GM21515 (cell line): ENCODE measurements at regions not wholly inside any gene's neighbourhood (a gene's known extent, or its start where the extent isn't known, plus 50 kb on each side); places are given as distances from the start of the nearest gene placed in this dataset.

ENCODE experiments used
- ATAC-seq: cut with Tn5 transposase; IDR thresholded peaks from one replicate; pipeline ENCODE4 v1.9.1; 2021; ENCODE audit not compliant: unreplicated experiment

DNA sequence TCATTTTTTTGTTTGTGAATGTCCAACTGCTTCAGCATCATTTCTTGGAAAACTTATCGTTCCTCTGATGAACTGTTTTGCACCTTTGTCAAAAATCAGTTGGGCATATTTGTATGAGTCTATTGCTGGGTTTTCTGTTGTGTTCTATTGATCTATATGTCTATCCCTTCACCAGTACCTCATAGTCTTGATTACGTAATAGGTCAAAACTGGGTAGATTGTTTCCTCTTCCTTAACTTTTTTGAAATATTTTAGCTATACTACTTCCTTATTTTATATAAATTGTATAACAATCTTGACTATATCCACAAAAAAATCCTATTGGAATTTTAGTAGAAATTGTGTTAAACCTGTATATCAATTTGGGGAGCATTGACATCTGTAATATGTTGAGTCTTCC, 104.1 kb upstream of the PALS2 start:
- ATAC-seq: no peak

DNA sequence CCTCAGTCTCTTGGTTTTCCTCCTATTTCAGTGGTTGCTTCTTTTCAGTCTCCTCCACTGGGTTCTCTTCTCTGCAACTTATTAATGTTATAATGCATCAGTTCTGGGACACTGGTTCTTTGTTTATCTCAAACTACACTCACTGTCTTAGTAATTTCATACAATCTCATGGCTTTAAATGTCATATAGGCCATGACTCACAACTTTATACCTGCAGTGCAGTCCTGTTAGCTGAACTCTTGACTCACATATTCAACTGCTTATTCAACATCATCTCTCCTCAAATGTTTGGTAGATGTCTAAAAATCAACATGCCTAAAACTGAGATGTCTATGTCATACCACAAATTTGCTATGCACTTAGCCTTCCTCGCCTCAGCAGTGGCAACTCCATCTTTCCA, 101.2 kb upstream of the PALS2 start:
- no peak for ATAC-seq

DNA sequence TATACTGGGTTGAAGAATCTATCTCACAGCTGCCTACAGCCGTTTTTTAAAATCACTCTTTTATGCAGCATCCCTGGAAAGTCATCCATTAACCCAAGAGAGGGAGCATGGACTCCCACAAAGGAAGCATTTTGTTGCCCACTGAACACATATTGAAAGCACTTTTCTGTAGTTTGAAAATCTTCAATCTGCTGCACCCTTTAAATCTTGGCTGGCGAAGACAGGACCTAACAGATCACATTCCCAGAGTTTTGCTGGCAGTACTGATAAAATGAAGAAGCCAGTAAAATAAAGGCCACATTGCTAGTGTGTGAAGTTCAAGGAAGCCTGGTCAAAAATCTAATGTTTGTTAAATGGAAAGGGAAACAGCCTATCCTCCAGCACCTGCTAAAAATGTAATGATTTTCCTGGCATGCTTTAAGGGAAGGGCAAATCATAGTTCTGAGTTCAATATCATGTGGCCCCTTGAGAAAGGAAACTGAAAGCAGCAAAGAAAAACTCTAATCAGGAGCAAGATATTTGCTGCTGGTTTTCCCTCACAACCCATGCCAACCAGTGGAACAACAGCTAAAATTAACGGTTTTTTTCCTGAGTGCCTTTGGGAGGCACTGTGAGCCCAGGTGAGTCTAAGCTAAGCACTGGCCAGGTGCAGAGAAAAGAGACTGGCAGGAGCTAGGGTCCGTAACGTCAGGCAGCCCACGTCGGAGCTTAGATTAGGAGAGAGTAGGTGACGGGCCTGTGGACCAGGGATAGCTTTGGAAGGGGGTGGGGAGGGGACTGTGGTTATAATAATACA, 97.9 kb upstream of the PALS2 start:
- no peak for ATAC-seq

DNA sequence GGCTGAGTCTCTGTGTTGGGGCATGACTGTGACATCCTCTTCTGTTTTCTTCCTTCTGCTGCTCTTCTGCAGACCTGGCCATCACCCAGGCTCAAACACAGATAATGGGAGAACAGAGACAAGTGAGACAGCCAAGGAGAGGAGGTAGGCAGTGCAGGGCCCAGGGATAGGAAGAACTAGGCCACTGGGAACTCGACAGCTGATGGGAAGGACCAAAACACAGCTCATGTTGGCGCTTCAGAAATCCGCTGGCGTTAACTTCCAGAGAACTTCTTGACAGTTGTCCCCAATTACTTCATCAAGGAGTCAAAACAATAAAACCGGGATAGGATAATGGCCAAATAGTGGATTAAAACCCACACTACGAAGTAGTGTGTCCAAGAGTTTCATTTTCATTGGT, 97.0 kb upstream of the PALS2 start:
- no peak for ATAC-seq

DNA sequence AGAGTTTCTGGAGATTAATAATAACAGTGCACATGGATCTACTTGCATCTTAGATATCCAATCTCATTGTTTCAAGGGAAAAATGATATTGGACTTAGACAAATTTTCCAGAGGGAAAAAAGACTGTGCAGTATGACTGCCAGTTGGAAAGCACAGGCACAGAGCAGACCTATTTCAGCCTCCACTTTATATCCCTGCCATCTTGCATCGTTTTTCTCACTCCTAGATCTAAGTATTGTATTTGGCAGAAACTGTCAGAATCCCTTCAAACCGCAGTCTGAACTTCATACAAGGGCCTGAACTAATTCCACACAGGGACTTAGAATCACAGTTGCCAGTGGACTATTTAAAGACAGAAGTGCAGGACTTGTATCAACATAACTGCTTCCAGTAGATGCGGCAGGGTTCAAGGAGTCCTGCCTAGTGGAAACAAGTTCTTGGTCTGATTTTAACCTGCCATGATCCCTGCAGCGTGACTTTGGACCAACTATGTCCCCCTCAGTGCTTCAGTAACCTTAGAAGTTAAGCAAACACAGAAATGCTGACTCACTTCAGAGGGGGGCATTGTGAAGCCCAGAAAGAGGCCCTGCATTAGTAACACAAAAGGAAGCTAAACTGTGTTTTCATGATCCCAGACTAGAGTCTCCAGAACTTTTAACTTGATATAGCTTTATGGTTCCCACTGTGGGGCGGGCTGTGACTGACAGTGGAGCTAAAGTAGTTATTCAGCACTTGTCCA, 95.7 kb upstream of the PALS2 start:
- no peak for ATAC-seq

DNA sequence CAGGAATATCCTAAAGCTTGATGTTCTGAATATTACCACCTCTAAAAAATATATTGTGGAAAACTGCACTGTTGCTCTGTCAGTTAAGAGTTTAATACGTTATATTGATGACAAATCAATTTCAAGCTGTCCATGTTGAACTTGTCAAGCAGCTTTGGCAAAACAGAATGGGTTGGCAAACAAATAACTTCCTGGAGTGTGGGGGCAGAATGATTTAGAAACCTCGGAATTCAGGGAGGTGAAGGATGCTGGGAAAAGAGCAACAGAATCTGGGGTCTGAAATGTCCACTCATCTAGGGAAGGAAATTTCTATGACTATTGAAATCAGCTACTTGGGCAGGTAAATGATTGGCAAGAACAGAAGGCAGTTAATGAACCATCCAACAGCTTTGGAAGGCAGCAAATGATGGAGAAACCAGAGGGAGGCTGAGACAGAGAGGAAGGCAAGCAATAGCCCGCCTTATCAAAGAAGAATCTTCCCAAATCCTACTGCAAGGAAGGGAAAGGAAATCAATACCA, 95.1 kb upstream of the PALS2 start:
- ATAC-seq: no peak

DNA sequence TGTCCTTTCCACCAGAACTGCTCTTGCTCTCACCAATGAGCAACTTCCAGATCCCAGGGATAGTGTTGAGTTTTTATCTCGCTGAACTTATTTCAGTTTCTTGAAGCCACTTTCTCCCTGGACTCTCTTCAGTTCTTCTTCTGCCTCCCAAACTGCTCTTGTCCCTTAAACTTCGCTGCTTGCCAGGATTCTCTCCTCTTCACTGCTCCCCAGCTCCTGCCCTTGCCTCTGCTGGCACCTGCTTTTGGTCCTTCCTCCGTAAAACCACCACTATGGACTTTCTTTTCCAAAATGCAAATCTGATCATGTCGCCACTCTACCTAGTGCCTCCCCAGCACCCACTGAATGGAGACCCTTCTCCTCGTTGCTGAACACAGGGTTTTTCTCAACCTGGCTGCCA, 92.8 kb upstream of the PALS2 start:
- ATAC-seq: no peak

DNA sequence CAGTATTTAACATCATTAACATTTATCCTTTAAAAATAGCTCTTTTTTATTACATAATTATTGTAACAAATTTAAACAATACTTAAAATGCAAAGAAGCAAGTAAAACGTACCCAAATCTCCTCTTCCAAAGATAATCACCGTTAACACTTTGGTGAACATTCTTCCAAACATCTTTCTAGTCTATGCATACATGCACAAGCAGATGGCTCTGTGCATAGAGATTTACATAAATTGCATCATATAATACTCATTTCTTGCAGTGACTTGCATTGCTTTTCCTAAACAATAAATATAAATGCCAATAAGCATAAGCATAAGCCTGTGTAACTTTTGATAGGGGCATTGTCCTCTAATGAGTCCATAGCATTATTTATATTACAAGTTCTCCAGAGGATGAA, 89.4 kb upstream of the PALS2 start:
- no peak for ATAC-seq

DNA sequence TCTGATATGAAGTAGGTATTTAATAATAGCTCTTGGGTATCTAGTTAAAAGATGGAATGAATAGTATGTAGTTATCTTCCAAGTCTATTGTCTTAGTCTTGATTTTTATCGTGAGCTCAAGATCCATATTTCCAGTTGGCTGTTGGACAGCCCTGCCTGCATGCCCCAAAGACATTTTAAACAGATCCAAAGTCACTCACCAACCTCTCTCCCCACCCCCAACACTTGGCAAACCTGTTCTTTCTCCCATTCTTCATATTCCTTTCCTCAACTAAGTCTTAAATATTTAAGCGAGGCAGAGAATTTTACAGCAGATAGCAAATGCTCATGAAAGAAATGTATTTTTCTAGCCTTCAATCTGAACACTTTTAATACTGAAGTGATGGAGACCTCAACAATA, 80.7 kb upstream of the PALS2 start:
- ATAC-seq: no peak

DNA sequence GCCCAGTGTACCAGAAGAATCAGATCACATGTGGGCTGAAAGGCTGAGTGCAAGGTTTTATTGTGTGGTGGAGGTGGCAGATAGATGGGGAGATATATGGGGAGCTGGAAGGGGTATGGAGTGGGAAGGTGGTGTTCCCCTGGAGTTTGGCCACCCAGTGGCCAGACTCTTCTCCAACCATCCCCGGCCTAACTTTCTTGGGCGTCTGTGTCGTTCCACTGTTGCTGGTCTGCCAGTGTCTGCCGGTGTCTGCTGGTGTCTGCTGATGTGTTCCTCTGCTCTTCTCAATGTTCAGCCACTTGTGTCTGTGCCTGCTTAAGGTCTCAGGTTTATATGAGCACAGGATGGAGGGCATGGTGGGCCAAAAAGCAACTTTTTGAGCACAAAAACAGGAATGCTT, 78.4 kb upstream of the PALS2 start:
- no peak for ATAC-seq

DNA sequence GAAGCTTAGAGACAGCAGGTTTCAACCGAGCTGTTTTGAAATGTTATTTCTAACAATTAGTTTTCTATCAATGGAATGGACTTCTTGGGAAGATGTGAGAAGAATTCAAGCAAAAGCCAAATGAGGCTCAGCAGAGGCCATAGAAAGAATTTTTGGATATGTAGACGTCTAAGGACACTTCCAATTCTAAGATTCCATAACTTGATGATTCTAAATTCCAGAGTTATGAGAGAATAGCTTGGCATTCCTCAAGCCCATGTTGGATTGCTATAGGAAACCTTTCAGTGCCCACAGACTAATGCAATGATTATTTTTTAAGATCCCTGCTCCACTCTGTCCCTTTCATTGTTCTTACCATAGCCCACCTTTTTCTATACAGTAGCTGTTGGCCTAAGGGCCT, 77.2 kb upstream of the PALS2 start:
- no peak for ATAC-seq

DNA sequence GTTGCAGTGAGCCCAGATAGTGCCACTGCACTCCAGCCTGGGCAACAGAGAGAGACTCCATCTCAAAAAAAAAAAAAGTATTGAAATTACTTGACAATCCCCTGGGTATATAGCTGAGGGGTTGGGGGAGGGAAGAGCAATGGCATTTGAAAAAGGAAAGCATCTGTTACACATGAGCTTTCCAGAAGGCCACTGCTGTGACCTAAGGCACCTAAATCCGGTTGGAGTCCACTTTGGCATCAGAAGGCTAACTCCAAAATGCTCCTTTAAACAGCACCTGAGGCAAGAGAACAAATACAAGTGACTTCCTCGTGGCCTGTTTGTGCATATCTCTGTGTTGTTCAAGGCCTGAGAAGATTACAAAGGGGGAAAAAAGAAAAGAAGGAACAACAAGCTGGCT, 74.8 kb upstream of the PALS2 start:
- no peak for ATAC-seq

DNA sequence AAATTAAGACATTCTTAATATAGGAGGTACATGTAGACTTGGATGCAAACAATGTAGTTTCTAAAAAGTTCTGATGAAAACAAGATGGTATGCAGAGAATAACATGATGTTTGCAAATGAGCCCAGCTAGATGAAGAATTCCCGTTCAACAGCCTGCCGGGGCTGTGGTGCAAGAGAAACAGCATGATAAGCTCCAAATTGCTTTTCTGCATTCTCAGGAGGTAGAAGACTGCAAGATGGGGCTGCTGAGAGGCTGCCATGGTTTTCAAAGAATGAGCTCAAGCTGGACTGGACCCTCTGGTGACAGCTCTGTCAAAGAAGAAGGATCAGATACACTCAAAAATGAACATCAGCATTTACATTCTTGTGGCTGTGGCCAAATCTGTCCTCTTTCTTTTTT, 73.4 kb upstream of the PALS2 start:
- no peak for ATAC-seq

DNA sequence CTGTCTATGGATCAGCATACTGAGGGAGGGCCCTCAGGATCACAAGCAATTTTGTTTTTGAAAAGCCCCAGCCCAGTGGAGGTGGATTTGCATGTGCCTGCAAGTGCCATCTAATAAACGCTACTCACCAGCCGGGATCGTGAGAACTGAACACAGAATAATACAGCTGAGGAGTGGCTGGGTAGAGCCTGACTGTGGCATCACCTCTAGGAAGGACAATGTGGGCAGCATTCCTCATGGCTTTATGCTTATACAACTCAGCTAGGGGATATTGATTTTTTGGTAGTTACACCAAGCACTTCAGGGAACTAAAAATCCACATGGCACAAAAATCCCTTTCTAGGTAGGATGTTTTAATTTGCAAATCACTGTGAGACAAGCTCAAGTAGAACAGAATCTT, 72.7 kb upstream of the PALS2 start:
- no peak for ATAC-seq

DNA sequence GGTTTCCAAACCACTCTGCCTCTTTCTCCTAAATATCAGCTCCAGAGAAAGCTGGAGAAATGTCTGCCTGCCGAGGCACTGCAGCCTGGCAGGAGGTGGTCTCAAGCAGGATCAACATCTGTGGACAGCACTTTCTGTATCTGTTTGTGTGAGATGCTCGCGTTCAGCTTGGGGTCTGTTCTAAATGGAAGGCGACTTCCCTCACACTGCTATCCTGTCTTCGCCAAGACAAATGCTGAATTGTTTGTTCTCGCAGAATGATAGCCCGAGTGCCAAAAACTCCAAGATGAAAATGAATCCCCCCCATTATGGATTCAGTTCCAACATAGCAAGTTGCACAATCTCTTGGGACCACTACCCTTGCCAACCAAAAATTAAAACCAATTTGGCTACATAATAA, 72.2 kb upstream of the PALS2 start:
- ATAC-seq: no peak

DNA sequence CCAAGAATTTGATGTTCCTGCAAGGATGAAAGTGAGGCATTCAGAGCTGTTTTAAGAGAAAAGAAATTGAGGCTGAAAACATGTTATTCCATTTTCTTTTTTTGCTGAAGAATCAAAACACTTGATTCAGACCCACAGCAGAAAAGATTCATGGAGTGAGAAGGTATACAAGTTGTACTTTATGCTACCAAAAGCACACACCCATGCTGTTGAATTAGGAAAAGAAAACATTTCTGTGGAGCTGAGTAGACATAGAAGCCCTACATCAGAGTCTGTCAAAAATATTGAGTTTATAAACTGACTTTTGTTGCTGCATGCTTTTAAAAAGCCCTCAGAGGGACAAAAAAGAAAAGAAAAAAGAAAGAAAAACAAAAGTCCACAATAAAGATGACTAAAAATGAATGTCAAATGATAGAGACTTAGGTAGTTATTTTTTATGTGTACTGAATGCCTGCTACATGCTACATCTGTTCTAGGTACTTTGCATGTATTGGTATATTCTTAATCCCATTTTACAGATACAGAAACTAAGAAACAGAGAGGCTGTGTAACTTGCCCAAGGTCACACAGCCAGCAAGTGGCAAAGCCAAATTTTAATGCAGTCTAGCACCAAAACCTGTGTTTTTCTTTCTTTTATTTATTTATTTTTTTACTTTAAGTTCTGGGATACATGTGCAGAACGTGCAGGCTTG, 71.7 kb upstream of the PALS2 start:
- no peak for ATAC-seq

DNA sequence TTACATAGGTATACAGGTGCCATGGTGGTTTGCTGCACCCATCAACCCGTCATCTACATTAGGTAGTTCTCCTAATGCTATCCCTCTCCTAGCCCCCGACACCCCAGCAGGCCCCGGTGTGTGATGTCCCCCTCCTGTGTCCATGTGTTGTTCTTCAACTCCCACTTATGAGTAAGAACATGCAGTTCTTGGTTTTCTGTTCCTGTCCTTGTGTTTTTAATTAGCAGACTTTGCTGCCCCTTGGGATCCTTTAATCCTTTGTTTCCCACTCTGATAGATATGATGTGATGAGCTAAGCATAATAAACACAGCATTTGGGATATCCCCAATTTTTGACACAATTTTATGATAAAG, 71.1 kb upstream of the PALS2 start:
- no peak for ATAC-seq

DNA sequence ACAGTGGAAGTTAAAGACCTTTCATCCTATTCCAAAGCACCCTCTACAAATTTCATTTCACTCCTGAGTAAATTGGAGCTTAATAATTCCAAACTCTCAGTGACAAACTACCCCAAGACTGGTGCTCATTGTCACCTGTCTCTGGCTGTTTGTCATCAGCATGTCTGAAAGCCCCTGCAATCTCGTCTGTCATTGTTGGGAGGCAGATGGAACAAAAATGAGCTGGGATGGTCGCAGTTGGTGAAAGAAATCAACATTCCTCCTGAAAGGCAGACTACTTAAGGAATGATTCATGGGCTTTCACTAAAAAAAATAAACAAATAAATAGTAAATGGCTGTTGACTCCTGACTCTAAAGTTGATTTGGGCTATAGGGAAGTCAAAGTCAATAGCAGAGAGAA, 69.7 kb upstream of the PALS2 start:
- no peak for ATAC-seq

DNA sequence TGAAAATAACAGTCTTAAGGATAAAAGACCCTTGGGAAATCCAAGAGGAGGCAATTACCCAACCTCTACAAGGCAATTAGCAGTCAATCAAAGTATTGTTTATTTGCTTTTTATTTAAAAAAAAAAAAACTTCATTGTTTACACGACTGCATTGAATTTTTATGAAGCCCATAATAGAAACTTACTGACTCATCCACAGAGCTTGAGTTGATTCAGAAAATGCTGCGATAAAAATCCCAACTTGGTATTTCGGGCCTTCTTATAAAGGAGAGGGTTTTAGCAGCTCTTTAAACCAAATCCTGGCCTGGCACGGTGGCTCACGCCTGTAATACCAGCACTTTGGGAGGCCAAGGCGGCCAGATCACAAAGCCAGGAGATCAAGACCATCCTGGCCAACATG, 69.2 kb upstream of the PALS2 start:
- ATAC-seq: no peak

DNA sequence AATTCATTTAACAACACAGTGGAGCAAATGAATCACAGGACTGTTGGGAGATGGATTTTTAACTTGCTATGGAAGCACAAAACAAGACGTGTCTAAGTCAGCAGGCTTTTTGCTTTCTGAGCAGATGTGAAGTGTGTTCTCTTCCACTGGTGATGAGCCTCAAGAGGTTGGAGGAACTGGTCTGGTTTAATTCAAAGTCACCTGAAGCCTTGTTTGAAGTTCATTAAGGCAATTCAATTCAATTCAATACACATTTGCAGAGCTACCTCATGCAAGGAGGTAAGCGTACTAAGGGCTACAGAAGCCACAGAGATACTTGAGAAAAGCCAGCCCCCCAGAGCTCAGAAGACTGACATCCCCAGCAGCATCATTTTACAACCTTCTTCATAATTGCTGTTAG, 68.4 kb upstream of the PALS2 start:
- no peak for ATAC-seq

DNA sequence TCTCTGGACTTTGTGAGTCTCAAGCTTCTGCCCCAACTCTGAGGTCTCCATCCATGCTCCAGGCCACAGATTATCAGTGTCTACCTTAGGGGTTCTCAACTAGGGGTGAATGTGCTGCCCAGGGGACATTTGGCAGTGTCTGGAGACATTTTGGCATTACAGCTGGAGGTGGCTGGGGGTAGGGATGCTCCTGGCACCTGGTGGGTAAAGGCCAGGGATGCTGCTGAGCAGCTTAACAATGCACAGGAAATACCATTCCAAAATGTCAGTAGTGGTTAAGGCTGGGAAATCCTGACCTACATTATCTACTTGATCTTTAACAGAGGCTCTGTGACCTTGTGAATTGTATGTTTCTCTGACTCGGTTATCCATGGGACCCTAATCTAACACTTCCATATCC, 67.3 kb upstream of the PALS2 start:
- no peak for ATAC-seq

DNA sequence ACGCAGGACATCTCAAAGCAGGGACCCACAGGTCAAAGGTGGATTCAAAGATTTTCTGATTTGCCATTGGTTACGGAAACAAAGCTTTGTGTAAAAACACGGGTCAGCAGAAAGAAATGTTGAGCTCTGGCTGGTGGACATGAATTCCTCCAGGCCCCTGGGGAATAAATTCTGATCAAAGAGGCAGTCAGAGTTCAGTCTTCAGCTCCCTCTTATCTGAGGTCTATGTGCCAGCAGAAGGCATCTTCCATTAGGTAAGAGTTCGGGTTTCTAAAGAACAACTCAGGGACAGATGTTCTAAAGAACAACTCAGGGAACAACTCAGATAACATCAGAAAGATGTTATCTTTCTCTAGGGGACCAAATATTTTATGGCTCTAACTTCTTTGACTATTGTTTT, 64.9 kb upstream of the PALS2 start:
- no peak for ATAC-seq
